GM12878 (cell line): ENCODE measurements at regions not wholly inside any gene's neighbourhood (a gene's known extent, or its start where the extent isn't known, plus 50 kb on each side); places are given as distances from the start of the nearest gene placed in this dataset.

Experiments
- ATAC-seq: fragments of 200-7000 bp; cut with Tn5 transposase; 3 replicates; pipeline ENCODE4 v1.9.1; 2020; ENCODE audit warnings: mild to moderate bottlenecking, moderate library complexity
- BruUV-seq: library from RNA; stranded (reverse); fragments of 400-500 nt; replicated peaks from 2 replicates; lab custom pipeline; 2021; lab: Mats Ljungman, UMichigan
- CTCF ChIA-PET: fragments of 300-600 bp; sonication (Branson Sonifier 250); formaldehyde crosslinking; extraction: SDS; loops from one replicate; lab custom pipeline; 2021; ENCODE audit warnings: inconsistent platforms; lab: Yijun Ruan, JAX
- POLR2A ChIA-PET: fragments of 350-600 bp; formaldehyde crosslinking; extraction: SDS; loops from one replicate; lab custom pipeline; 2021; ENCODE audit warnings: inconsistent platforms; lab: Charles Lee
- RAD21 ChIA-PET: fragments of 300-600 bp; sonication (Branson Sonifier 250); formaldehyde crosslinking; loops from one replicate; lab custom pipeline; 2023; ENCODE audit warnings: antibody characterized with exemption; ENCODE audit not compliant: unreplicated experiment; lab: Charles Lee
- SMC1A ChIA-PET: fragments of 300-600 bp; sonication (Branson Sonifier 250); formaldehyde crosslinking; loops from one replicate; lab custom pipeline; 2023; ENCODE audit not compliant: unreplicated experiment, uncharacterized antibody; lab: Charles Lee
- DNase-seq: peaks from one replicate; pipeline ENCODE4 v3.0.0-alpha.2; 2011; ENCODE audit warnings: low read depth, low spot score
- FAIRE-seq: peaks from 3 replicates; lab custom pipeline; 2011; peaks lifted over from hg19 to GRCh38; lab: Jason Lieb, UNC
- H2AFZ ChIP-seq: 2 replicates; pipeline ENCODE4 v1.6.0; 2011; ENCODE audit warnings: low read depth, low read length, control low read depth; ENCODE audit not compliant: control insufficient read depth
- H3K27ac ChIP-seq: 2 replicates; pipeline ENCODE4 v1.5.1; 2011; ENCODE audit warnings: control low read depth; ENCODE audit not compliant: control insufficient read depth, insufficient read depth
- H3K27me3 ChIP-seq, 2 experiments: replicated peaks in 1 of 2; 2 replicates each; pipeline versions ENCODE4 v1.6.0 to v1.6.1; 2011; ENCODE audit warnings: low read length in 1 of 2; ENCODE audit not compliant: control insufficient read depth in 2 of 2, insufficient read depth in 2 of 2
- H3K36me3 ChIP-seq, 2 experiments: 2 replicates each; pipeline ENCODE4 v1.5.1; 2011; ENCODE audit warnings: low read length in 1 of 2; ENCODE audit not compliant: control insufficient read depth in 2 of 2, insufficient read depth in 2 of 2
- H3K4me1 ChIP-seq: 2 replicates; pipeline ENCODE4 v1.6.1; 2011; ENCODE audit warnings: mild to moderate bottlenecking, low read length, moderate library complexity, mixed read lengths; ENCODE audit not compliant: control insufficient read depth, insufficient read depth
- H3K4me2 ChIP-seq: 2 replicates; pipeline ENCODE4 v1.6.0; 2011; ENCODE audit warnings: control low read depth; ENCODE audit not compliant: control insufficient read depth, insufficient read depth
- H3K4me3 ChIP-seq: fragments of 200-600 bp; sonication (generic); 2 replicates; pipeline ENCODE4 v1.5.1; 2016
- H3K79me2 ChIP-seq: 2 replicates; pipeline ENCODE4 v1.6.0; 2011; ENCODE audit warnings: low read length; ENCODE audit not compliant: control insufficient read depth, insufficient read depth
- H3K9ac ChIP-seq: 2 replicates; pipeline ENCODE4 v1.8.0; 2011; ENCODE audit warnings: low read length, control low read depth, mixed read lengths; ENCODE audit not compliant: control insufficient read depth, insufficient read depth
- H3K9me3 ChIP-seq: replicated peaks from 3 replicates; pipeline ENCODE4 v1.5.1; 2011; ENCODE audit warnings: mild to moderate bottlenecking, low read length; ENCODE audit not compliant: control insufficient read depth, insufficient read depth
- H4K20me1 ChIP-seq: 2 replicates; pipeline ENCODE4 v1.6.0; 2011; ENCODE audit not compliant: control insufficient read depth, insufficient read depth
- ASH2L ChIP-seq: fragments of 300-600, 200-600 bp; sonication (generic); IDR thresholded peaks from 2 replicates; pipeline ENCODE4 v1.6.1; 2017; ENCODE audit warnings: low read depth, mild to moderate bottlenecking, borderline replicate concordance
- ATF3 ChIP-seq: IDR thresholded peaks from 2 replicates; pipeline ENCODE4 v1.6.1; 2011; ENCODE audit warnings: low read depth, mild to moderate bottlenecking, low read length, moderate library complexity, borderline replicate concordance; ENCODE audit errors: extremely low read depth
- BMI1 ChIP-seq: fragments of 450-650 bp; IDR thresholded peaks from 2 replicates; pipeline ENCODE4 v1.6.1; 2016; ENCODE audit warnings: mild to moderate bottlenecking, moderate library complexity, borderline replicate concordance
- CREM ChIP-seq: IDR thresholded peaks from 2 replicates; pipeline ENCODE4 v1.6.1; 2014; ENCODE audit warnings: antibody characterized with exemption, low read depth
- HCFC1 ChIP-seq: fragments of 150-350 bp; IDR thresholded peaks from 2 replicates; pipeline ENCODE4 v1.6.1; 2014; ENCODE audit warnings: low read length
- MYC ChIP-seq: IDR thresholded peaks from 2 replicates; pipeline ENCODE4 v1.6.1; 2011; ENCODE audit warnings: mild to moderate bottlenecking, low read length, moderate library complexity, inconsistent platforms; ENCODE audit not compliant: insufficient read depth, insufficient replicate concordance, insufficient read length, severe bottlenecking
- NFYB ChIP-seq: IDR thresholded peaks from 2 replicates; pipeline ENCODE4 v1.6.1; 2011; ENCODE audit warnings: low read depth, mild to moderate bottlenecking, low read length, improper control_type of control experiment, moderate library complexity; ENCODE audit not compliant: insufficient read depth
- PKNOX1 ChIP-seq: fragments of 450-650 bp; IDR thresholded peaks from 2 replicates; pipeline ENCODE4 v1.6.1; 2016; ENCODE audit warnings: mild to moderate bottlenecking
- PML ChIP-seq: IDR thresholded peaks from 2 replicates; pipeline ENCODE4 v1.6.1; 2012; ENCODE audit warnings: low read length, inconsistent platforms
- SKIL ChIP-seq: fragments of 450-650 bp; IDR thresholded peaks from 2 replicates; pipeline ENCODE4 v1.6.1; 2017; ENCODE audit warnings: mild to moderate bottlenecking, low read depth, inconsistent platforms; ENCODE audit not compliant: poor library complexity, severe bottlenecking
- SREBF2 ChIP-seq: IDR thresholded peaks from 2 replicates; pipeline ENCODE4 v1.6.1; 2012; ENCODE audit warnings: mild to moderate bottlenecking, low read length
- STAT3 ChIP-seq: IDR thresholded peaks from 2 replicates; pipeline ENCODE4 v1.6.1; 2011; ENCODE audit warnings: low read depth, low read length, improper control_type of control experiment
- SUPT20H ChIP-seq: IDR thresholded peaks from 2 replicates; pipeline ENCODE4 v1.6.1; 2011; ENCODE audit warnings: low read depth, mild to moderate bottlenecking, low read length, moderate library complexity, borderline replicate concordance; ENCODE audit not compliant: control insufficient read depth
- TCF3 ChIP-seq: IDR thresholded peaks from 2 replicates; pipeline ENCODE4 v1.6.1; 2012; ENCODE audit warnings: low read depth, mild to moderate bottlenecking, low read length, borderline replicate concordance; ENCODE audit not compliant: insufficient read depth
- ZBTB33 ChIP-seq: fragments of 450-650 bp; IDR thresholded peaks from 2 replicates; pipeline ENCODE4 v1.6.1; 2017; ENCODE audit warnings: mild to moderate bottlenecking
- WGBS: methylation state at CpG from one replicate; pipeline ENCODE4 v1.1.6; 2016; ENCODE audit warnings: low lambda C conversion rate; ENCODE audit not compliant: insufficient replicate concordance, insufficient coverage; ENCODE audit errors: missing lambda C conversion rate; 5-methylcytosine and 5-hydroxymethylcytosine counted together
- in situ Hi-C: fragments of 300-500 bp; cut with MboI; formaldehyde crosslinking; loops from 9 replicates; pipeline ENCODE4 v1.14.3; 2018; ENCODE audit warnings: mixed read lengths
- intact Hi-C: fragments of 100-400 bp; cut with micrococcal nuclease; formaldehyde crosslinking; loops from one replicate; pipeline ENCODE4 v1.14.2; 2022; ENCODE audit not compliant: unreplicated experiment

- DNase-seq (no peak), ATAC-seq (no peak), FAIRE-seq (no peak)
- no peaks in the 10 kb centered on the region for H3K36me3 ChIP-seq
- no peak overlapping the region for H3K4me2 ChIP-seq
- H4K20me1 ChIP-seq = no peaks in the 10 kb centered on the region
- RAD21 ChIA-PET = no interaction called here
- 0% methylated on average over 3 of the region's 3 CpGs for WGBS
- no peak overlapping the region for H3K9ac ChIP-seq
- H3K27me3 ChIP-seq = no peaks in the 10 kb centered on the region
- BruUV-seq = no TSS peak
- SMC1A ChIA-PET = no interaction called here
- CTCF ChIA-PET = no interaction called here
- intact Hi-C loops = no loop called here
- H3K27ac ChIP-seq = no peak overlapping the region
- H2AFZ ChIP-seq = no peak overlapping the region
- in situ Hi-C loops = no loop called here
- no peaks in the 10 kb centered on the region for H3K9me3 ChIP-seq
- no peaks in the 10 kb centered on the region for H3K4me1 ChIP-seq
- H3K79me2 ChIP-seq = no peaks in the 10 kb centered on the region
- POLR2A ChIA-PET = no interaction called here
- no peak overlapping the region for H3K4me3 ChIP-seq
- TF ChIP-seq NFYB (no peak), SKIL (no peak), PML (no peak), ASH2L (no peak), SREBF2 (no peak), SUPT20H (no peak), ZBTB33 (no peak), PKNOX1 (no peak), STAT3 (no peak), TCF3 (no peak), HCFC1 (no peak), MYC (no peak), BMI1 (no peak), ATF3 (no peak), CREM (no peak)
Measured at GRCh38 chr7:85535974-85536729, 349.3 kb upstream of the SEMA3D start.
